Activated B cell treated with CpG ODN at 0.5 μM for 24 hours (primary cell): ENCODE measurements at regions not wholly inside any gene's neighbourhood (a gene's known extent, or its start where the extent isn't known, plus 50 kb on each side); places are given as distances from the start of the nearest gene placed in this dataset.

Source experiments
- ATAC-seq: fragments of 200-7000 bp; cut with Tn5 transposase; one replicate; pipeline ENCODE4 v1.10.0; 2021; ENCODE audit warnings: low read depth, mild to moderate bottlenecking, moderate library complexity
- CTCF ChIA-PET: fragments of 350-600 bp; sonication (Branson Sonifier 250); formaldehyde crosslinking; loops from one replicate; lab custom pipeline; 2021; ENCODE audit warnings: antibody characterized with exemption; lab: Charles Lee
- POLR2A ChIA-PET: fragments of 350-600 bp; sonication (Branson Sonifier 250); formaldehyde crosslinking; loops from one replicate; lab custom pipeline; 2021; ENCODE audit warnings: antibody characterized with exemption; lab: Charles Lee
- DNase-seq: peaks from one replicate; pipeline ENCODE4 v3.0.0; 2022
- H3K27ac Mint-ChIP-seq: one replicate; pipeline ENCODE4 v1.8.0; 2020; ENCODE audit warnings: mixed read lengths
- H3K27me3 Mint-ChIP-seq: one replicate; pipeline ENCODE4 v1.8.0; 2021; ENCODE audit warnings: mixed read lengths
- H3K36me3 Mint-ChIP-seq: one replicate; pipeline ENCODE4 v1.8.0; 2021; ENCODE audit warnings: low read depth, mixed read lengths
- H3K4me1 Mint-ChIP-seq: one replicate; pipeline ENCODE4 v1.8.0; 2021; ENCODE audit warnings: mixed read lengths
- H3K4me3 Mint-ChIP-seq: one replicate; pipeline ENCODE4 v1.8.0; 2020; ENCODE audit warnings: mild to moderate bottlenecking, mixed read lengths
- H3K9me3 Mint-ChIP-seq: one replicate; pipeline ENCODE4 v1.8.0; 2020; ENCODE audit warnings: mixed read lengths
- CTCF ChIP-seq: fragments of 200-600 bp; IDR thresholded peaks from one replicate; pipeline ENCODE4 v1.8.0; 2022; ENCODE audit warnings: antibody characterized with exemption, mild to moderate bottlenecking
- intact Hi-C: fragments of 100-400 bp; cut with micrococcal nuclease; formaldehyde crosslinking; loops from one replicate; pipeline ENCODE4 v1.15.1; 2024

- ATAC-seq (no peak), DNase-seq (no peak)
- no peak for TF ChIP-seq CTCF
- Mint-ChIP-seq H3K4me1 (no peaks in the 10 kb centered on the region), H3K27ac (no peak overlapping the region), H3K9me3 (peaks cover 11% of the 10 kb centered on the region), H3K36me3 (no peaks in the 10 kb centered on the region), H3K27me3 (no peaks in the 10 kb centered on the region), H3K4me3 (no peak overlapping the region)
- CTCF ChIA-PET, result no interaction called here
- intact Hi-C loops, result no loop called here
- POLR2A ChIA-PET, result no interaction called here
These were observed 1227.0 kb downstream of the BRD1 start for GRCh38 chr22:48600681-48601080.

GRCh38 chr22:48600171-48600570 is 1227.5 kb downstream of the BRD1 start:
- no peak for TF ChIP-seq CTCF
- Mint-ChIP-seq H3K27ac (no peak overlapping the region), H3K27me3 (no peaks in the 10 kb centered on the region), H3K9me3 (peaks cover 10% of the 10 kb centered on the region), H3K4me3 (no peak overlapping the region), H3K4me1 (no peaks in the 10 kb centered on the region), H3K36me3 (no peaks in the 10 kb centered on the region)
- intact Hi-C loops, result no loop called here
- no peak for ATAC-seq
- no peak for DNase-seq
- CTCF ChIA-PET, result no interaction called here
- POLR2A ChIA-PET, result no interaction called here

- DNase-seq (no peak), ATAC-seq (no peak)
- Mint-ChIP-seq H3K4me1 (no peaks in the 10 kb centered on the region), H3K9me3 (peaks cover 5% of the 10 kb centered on the region), H3K27ac (no peak overlapping the region), H3K27me3 (no peaks in the 10 kb centered on the region), H3K36me3 (no peaks in the 10 kb centered on the region), H3K4me3 (no peak overlapping the region)
- no peak for TF ChIP-seq CTCF
- CTCF ChIA-PET, result no interaction called here
- intact Hi-C loops, result no loop called here
- POLR2A ChIA-PET, result no interaction called here
These were observed 1228.3 kb downstream of the BRD1 start for GRCh38 chr22:48599346-48599745.

GRCh38 chr22:48596111-48596850 is 1231.4 kb downstream of the BRD1 start:
- ChIA-PET POLR2A (no interaction called here), CTCF (no interaction called here)
- no peak for ATAC-seq
- H3K27me3 Mint-ChIP-seq, result no peaks in the 10 kb centered on the region
- peaks cover 5% of the 10 kb centered on the region for H3K9me3 Mint-ChIP-seq
- no peak for DNase-seq
- no peak for TF ChIP-seq CTCF
- no peak overlapping the region for H3K4me3 Mint-ChIP-seq
- H3K4me1 Mint-ChIP-seq, result no peaks in the 10 kb centered on the region
- H3K36me3 Mint-ChIP-seq, result no peaks in the 10 kb centered on the region
- intact Hi-C loops, result no loop called here
- H3K27ac Mint-ChIP-seq, result no peak overlapping the region

- Mint-ChIP-seq H3K27me3 (no peaks in the 10 kb centered on the region), H3K4me3 (no peak overlapping the region), H3K9me3 (peaks cover 5% of the 10 kb centered on the region), H3K36me3 (no peaks in the 10 kb centered on the region), H3K4me1 (no peaks in the 10 kb centered on the region), H3K27ac (no peak overlapping the region)
- ChIA-PET POLR2A (no interaction called here), CTCF (no interaction called here)
- DNase-seq, result no peak
- intact Hi-C loops, result no loop called here
- ATAC-seq, result no peak
- TF ChIP-seq CTCF, result no peak
These were observed 1232.2 kb downstream of the BRD1 start for GRCh38 chr22:48595511-48595905.
